ENCODE measurements at regions not wholly inside any gene's neighbourhood (a gene's known extent, or its start where the extent isn't known, plus 50 kb on each side); places are given as distances from the start of the nearest gene placed in this dataset.
"Not testable (repeated sequence)": the region's sequence is repeated elsewhere in the genome, so short reads cannot be mapped to it uniquely, and the experiment has no call there.

- DNase-seq, ATAC-seq: not testable (repeated sequence)
Measured at GRCh38 chr17:26881195-26881594, 412.7 kb upstream of the WSB1 start.

- peak; percentile 67 for ATAC-seq
- DNase-seq = not testable (repeated sequence)
Measured at GRCh38 chr17:26882097-26882761, 411.7 kb upstream of the WSB1 start.

DNA sequence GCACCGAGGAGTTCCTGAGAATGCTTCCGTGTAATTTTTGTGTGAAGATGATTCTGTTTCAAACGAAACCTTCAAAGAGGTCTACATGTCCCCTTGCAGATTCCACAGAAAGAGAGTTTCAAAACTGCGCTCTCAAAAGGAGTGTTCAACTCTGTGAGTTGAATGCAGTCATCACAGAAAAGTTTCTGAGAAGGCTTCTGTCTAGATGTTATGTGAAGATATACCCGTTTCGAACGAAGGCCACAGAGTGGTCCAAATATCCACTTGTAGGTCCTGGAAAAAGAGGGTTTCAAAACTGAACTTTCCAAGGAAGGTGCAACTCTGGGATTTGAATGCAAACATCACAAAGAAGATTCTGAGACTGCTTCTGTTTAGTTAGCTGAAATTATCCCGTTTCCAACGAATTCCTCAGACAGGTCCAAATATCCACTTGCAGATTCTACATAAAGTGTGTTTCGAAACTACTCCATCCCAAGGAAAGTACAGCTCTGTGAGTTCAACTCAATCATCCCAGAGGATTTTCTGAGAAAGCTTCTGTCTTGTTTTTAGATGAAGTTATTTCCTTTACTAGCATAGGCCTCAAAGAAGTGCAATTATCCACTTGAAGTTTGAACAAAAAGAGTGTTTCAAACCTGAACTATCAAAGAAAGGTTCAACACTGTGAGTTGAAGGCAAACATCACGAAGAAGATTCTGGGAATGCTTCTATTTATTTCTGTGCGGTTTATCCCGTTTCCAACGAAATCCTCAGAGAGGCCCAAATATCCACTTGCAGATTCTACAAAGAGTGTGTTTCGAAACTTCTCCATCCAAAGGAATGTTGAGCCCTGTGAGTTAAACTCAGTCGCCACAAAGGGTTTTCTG is 409.8 kb upstream of the WSB1 start:
- peak; percentile 47 for ATAC-seq
- DNase-seq = not testable (repeated sequence)

DNA sequence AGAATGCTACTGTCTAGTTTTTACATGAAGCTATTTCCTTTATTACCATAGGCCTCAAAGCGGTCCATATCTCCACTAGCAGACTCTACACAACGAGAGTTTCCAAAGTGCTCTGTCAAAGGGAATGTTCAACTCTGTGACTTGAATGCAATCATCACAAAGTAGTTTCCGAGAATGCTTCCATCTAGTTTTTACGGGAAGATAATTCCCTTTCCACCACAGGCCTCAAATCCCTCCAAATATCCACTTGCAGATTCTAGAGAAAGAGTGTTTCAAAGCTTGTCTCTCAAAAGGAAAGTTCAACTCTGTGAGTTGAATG is 409.2 kb upstream of the WSB1 start:
- peak; percentile 2 for ATAC-seq
- not testable (repeated sequence) for DNase-seq

- ATAC-seq (peak; percentile 29), DNase-seq (peak; percentile 3)
Measured at GRCh38 chr17:26885244-26885970, 408.5 kb upstream of the WSB1 start.

All from stimulated activated naive CD8-positive, alpha-beta T cell treated with anti-CD3 and anti-CD28 coated beads, Interleukin-15, Interleukin-2, amounts not matched to agents 100 U/mL and 50 U/mL, for 24 hours (primary cell).